Liver (tissue), 8 donors: ENCODE measurements at regions not wholly inside any gene's neighbourhood (a gene's known extent, or its start where the extent isn't known, plus 50 kb on each side); places are given as distances from the start of the nearest gene placed in this dataset.

Experiments used
- DNase-seq: peaks from one replicate; pipeline ENCODE4 v3.0.0-alpha.2; 2017; ENCODE audit warnings: low spot score
- H3K27ac ChIP-seq, 2 donors: one replicate each; pipeline ENCODE4 v1.7.0; 2013; ENCODE audit warnings: inconsistent platforms in 2 of 2, low read length in 2 of 2, control low read depth in 1 of 2, low read depth in 1 of 2, mild to moderate bottlenecking in 1 of 2
- H3K27me3 ChIP-seq, 4 donors: one replicate each; pipeline versions ENCODE4 v1.6.1 to v1.7.0; 2013; ENCODE audit warnings: low read length in 3 of 4, inconsistent platforms in 1 of 4, mild to moderate bottlenecking in 1 of 4, moderate library complexity in 1 of 4; ENCODE audit not compliant: control insufficient read depth in 4 of 4, insufficient read depth in 4 of 4
- H3K36me3 ChIP-seq, 4 donors: one replicate each; pipeline versions ENCODE4 v1.6.1 to v1.7.0; 2013; ENCODE audit warnings: low read length in 3 of 4, mild to moderate bottlenecking in 3 of 4, low read depth in 1 of 4, moderate library complexity in 1 of 4; ENCODE audit not compliant: control insufficient read depth in 4 of 4, insufficient read depth in 3 of 4
- H3K4me1 ChIP-seq, 4 donors: one replicate each; pipeline versions ENCODE4 v1.6.1 to v1.7.0; 2013; ENCODE audit warnings: low read length in 3 of 4, mild to moderate bottlenecking in 3 of 4, moderate library complexity in 1 of 4; ENCODE audit not compliant: control insufficient read depth in 4 of 4, insufficient read depth in 4 of 4
- H3K4me3 ChIP-seq, 3 donors: one replicate each; pipeline versions ENCODE4 v1.6.1 to v1.7.0; 2013; ENCODE audit warnings: low read length in 3 of 3, control low read depth in 1 of 3, low read depth in 1 of 3, mild to moderate bottlenecking in 1 of 3
- H3K9ac ChIP-seq, 2 donors: one replicate each; pipeline ENCODE4 v1.7.0; 2013; ENCODE audit warnings: low read length in 2 of 2, mild to moderate bottlenecking in 2 of 2, moderate library complexity in 2 of 2, control low read depth in 1 of 2, low read depth in 1 of 2
- H3K9me3 ChIP-seq, 4 donors: one replicate each; pipeline versions ENCODE4 v1.6.1 to v1.7.0; 2013; ENCODE audit warnings: low read length in 3 of 4; ENCODE audit not compliant: control insufficient read depth in 4 of 4
- ATF3 ChIP-seq: IDR thresholded peaks from 2 replicates; pipeline ENCODE4 v1.6.1; 2016; ENCODE audit warnings: antibody characterized with exemption
- EGR1 ChIP-seq, 2 donors: IDR thresholded peaks; 2 replicates each; pipeline ENCODE4 v1.6.1; 2016 to 2018; ENCODE audit warnings: antibody characterized with exemption in 2 of 2, low read depth in 2 of 2
- FOXA1 ChIP-seq: IDR thresholded peaks from 2 replicates; pipeline ENCODE4 v1.6.1; 2016; ENCODE audit warnings: antibody characterized with exemption
- FOXA2 ChIP-seq: IDR thresholded peaks from 2 replicates; pipeline ENCODE4 v1.6.1; 2016; ENCODE audit warnings: antibody characterized with exemption
- GABPA ChIP-seq, 2 donors: IDR thresholded peaks in 1 of 2; conservative IDR thresholded peaks in 1 of 2; 2 replicates each; pipeline ENCODE4 v1.6.1; 2016; ENCODE audit warnings: antibody characterized with exemption in 2 of 2, mild to moderate bottlenecking in 1 of 2, moderate library complexity in 1 of 2
- HNF4A ChIP-seq, 2 donors: conservative IDR thresholded peaks; 2 replicates each; pipeline ENCODE4 v1.6.1; 2016; ENCODE audit warnings: antibody characterized with exemption in 2 of 2, mild to moderate bottlenecking in 2 of 2
- HNF4G ChIP-seq: IDR thresholded peaks from 2 replicates; pipeline ENCODE4 v1.6.1; 2016; ENCODE audit warnings: antibody characterized with exemption
- JUND ChIP-seq, 2 donors: IDR thresholded peaks; 2 replicates each; pipeline ENCODE4 v1.6.1; 2016; ENCODE audit warnings: antibody characterized with exemption in 2 of 2
- MAX ChIP-seq: IDR thresholded peaks from 2 replicates; pipeline ENCODE4 v1.6.1; 2016; ENCODE audit warnings: antibody characterized with exemption
- NR2F2 ChIP-seq: IDR thresholded peaks from 2 replicates; pipeline ENCODE4 v1.6.1; 2016; ENCODE audit warnings: antibody characterized with exemption
- RAD21 ChIP-seq, 2 donors: IDR thresholded peaks; 2 replicates each; pipeline ENCODE4 v1.6.1; 2016; ENCODE audit warnings: antibody characterized with exemption in 2 of 2, mild to moderate bottlenecking in 2 of 2
- REST ChIP-seq: IDR thresholded peaks from 2 replicates; pipeline ENCODE4 v1.6.1; 2016; ENCODE audit warnings: antibody characterized with exemption, mild to moderate bottlenecking
- RXRA ChIP-seq, 2 donors: IDR thresholded peaks; 2 replicates each; pipeline ENCODE4 v1.6.1; 2017 to 2018; ENCODE audit warnings: antibody characterized with exemption in 2 of 2, mild to moderate bottlenecking in 1 of 2
- SP1 ChIP-seq: IDR thresholded peaks from 2 replicates; pipeline ENCODE4 v1.6.1; 2018; ENCODE audit warnings: antibody characterized with exemption, mild to moderate bottlenecking
- TAF1 ChIP-seq: conservative IDR thresholded peaks from 2 replicates; pipeline ENCODE4 v1.6.1; 2016; ENCODE audit warnings: antibody characterized with exemption, mild to moderate bottlenecking
- YY1 ChIP-seq: IDR thresholded peaks from 2 replicates; pipeline ENCODE4 v1.6.1; 2016; ENCODE audit warnings: antibody characterized with exemption, mild to moderate bottlenecking
- ZBTB33 ChIP-seq: IDR thresholded peaks from 2 replicates; pipeline ENCODE4 v1.6.1; 2016; ENCODE audit warnings: antibody characterized with exemption
- WGBS: extraction: QIAGEN DNeasy Blood & Tissue Kit; methylation state at CpG from one replicate; pipeline ENCODE4 v1.1.7; 2013; 5-methylcytosine and 5-hydroxymethylcytosine counted together
- TF ChIP-seq, protein P1 (sequence below): fragments of 150-350 bp; IDR thresholded peaks from 2 replicates; pipeline ENCODE4 v1.5.1; 2017; ENCODE audit warnings: improper control_type of control experiment, low read depth, low read length; ENCODE audit not compliant: missing input control
- donor health status: healthy.
- donor health status: healthy.
- donor health status: healthy.
- donor health status: healthy.
- donor health status: healthy.

DNA sequence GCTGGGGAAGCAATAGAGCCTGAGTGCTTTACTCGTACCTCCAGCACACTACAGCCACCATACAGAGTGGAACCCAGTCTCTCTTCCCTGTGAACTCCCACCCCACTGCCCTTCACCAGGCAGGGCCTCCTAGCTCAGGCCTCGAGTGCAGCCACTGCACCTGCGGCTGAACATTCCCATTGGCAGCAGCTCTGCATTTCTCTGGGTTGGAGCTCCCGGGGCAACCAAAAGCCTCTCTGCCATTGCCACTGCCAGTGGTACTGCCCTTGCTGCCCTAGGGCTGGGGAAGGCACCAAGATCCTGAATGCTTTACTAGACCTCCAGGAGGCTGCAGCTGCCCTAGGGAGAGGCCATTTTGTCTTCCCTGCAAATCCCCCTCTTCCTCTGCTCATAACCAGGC, 266.8 kb downstream of the TDRD3 start:
- Histone ChIP-seq H3K27me3 (peaks cover 0 to 3% (median 0%) of the 10 kb centered on the region in 4 donors), H3K9ac (no peak overlapping the region), H3K4me3 (no peak overlapping the region), H3K4me1 (no peaks in the 10 kb centered on the region), H3K27ac (no peak overlapping the region), H3K9me3 (no peaks in the 10 kb centered on the region), H3K36me3 (no peaks in the 10 kb centered on the region)
- 87% methylated on average over 4 of the region's 4 CpGs for WGBS
- TF ChIP-seq ZBTB33, result no peak
- no peak for TF ChIP-seq RXRA (IDR thresholded peaks at IDR 0.05)
- no peak for TF ChIP-seq SP1
- no peak for TF ChIP-seq ATF3
- no peak for TF ChIP-seq GABPA (IDR thresholded peaks at IDR 0.05 in 1 of 2, conservative IDR thresholded peaks at IDR 0.05 in 1 of 2)
- TF ChIP-seq MAX, result no peak
- no peak for TF ChIP-seq REST
- no peak for TF ChIP-seq NR2F2
- TF ChIP-seq TAF1, result no peak
- TF ChIP-seq HNF4G, result no peak
- TF ChIP-seq YY1, result no peak
- TF ChIP-seq RAD21 (IDR thresholded peaks at IDR 0.05), result no peak
- TF ChIP-seq JUND (IDR thresholded peaks at IDR 0.05), result no peak
- TF ChIP-seq FOXA1, result no peak
- no peak for TF ChIP-seq EGR1 (IDR thresholded peaks at IDR 0.05; ENCODE audit: low read depth in 2 of 2)
- TF ChIP-seq FOXA2, result no peak
- no peak for TF ChIP-seq HNF4A (conservative IDR thresholded peaks at IDR 0.05)
- TF ChIP-seq, protein P1, sequence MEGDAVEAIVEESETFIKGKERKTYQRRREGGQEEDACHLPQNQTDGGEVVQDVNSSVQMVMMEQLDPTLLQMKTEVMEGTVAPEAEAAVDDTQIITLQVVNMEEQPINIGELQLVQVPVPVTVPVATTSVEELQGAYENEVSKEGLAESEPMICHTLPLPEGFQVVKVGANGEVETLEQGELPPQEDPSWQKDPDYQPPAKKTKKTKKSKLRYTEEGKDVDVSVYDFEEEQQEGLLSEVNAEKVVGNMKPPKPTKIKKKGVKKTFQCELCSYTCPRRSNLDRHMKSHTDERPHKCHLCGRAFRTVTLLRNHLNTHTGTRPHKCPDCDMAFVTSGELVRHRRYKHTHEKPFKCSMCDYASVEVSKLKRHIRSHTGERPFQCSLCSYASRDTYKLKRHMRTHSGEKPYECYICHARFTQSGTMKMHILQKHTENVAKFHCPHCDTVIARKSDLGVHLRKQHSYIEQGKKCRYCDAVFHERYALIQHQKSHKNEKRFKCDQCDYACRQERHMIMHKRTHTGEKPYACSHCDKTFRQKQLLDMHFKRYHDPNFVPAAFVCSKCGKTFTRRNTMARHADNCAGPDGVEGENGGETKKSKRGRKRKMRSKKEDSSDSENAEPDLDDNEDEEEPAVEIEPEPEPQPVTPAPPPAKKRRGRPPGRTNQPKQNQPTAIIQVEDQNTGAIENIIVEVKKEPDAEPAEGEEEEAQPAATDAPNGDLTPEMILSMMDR, result no peak
- DNase-seq, result no peak
